Transverse colon (tissue), 4 donors: ENCODE measurements at regions not wholly inside any gene's neighbourhood (a gene's known extent, or its start where the extent isn't known, plus 50 kb on each side); places are given as distances from the start of the nearest gene placed in this dataset.
A peak's percentile ranks its signal among the peaks of the same experiment; 100 is the strongest.
"Not testable (repeated sequence)": the region's sequence is repeated elsewhere in the genome, so short reads cannot be mapped to it uniquely, and the experiment has no call there.

Source experiments
- DNase-seq: peaks from one replicate; pipeline ENCODE4 v3.0.0-alpha.2; 2019
- H3K27ac ChIP-seq, 4 donors: fragments of 200-600 bp; sonication (generic); 2 replicates each; pipeline ENCODE4 v1.5.1; 2016 to 2018; ENCODE audit warnings: inconsistent platforms in 4 of 4
- H3K27me3 ChIP-seq: fragments of 200-600 bp; sonication (generic); 2 replicates; pipeline ENCODE4 v1.5.1; 2017; ENCODE audit warnings: inconsistent platforms
- H3K36me3 ChIP-seq, 4 donors: fragments of 200-600 bp; sonication (generic); 2 replicates each; pipeline ENCODE4 v1.5.1; 2017 to 2019; ENCODE audit warnings: inconsistent platforms in 4 of 4
- H3K4me1 ChIP-seq, 4 donors: fragments of 200-600 bp; sonication (generic); 2 replicates each; pipeline ENCODE4 v1.5.1; 2017 to 2020; ENCODE audit warnings: inconsistent platforms in 4 of 4
- H3K4me3 ChIP-seq, 4 donors: fragments of 200-600 bp; sonication (generic); 1 replicate in 1 of 4; 2 replicates in 3 of 4; pipeline versions ENCODE4 v1.5.1 to v1.6.1; 2017 to 2019; ENCODE audit warnings: inconsistent platforms in 4 of 4
- H3K9me3 ChIP-seq, 2 donors: fragments of 200-600 bp; sonication (generic); 2 replicates each; pipeline ENCODE4 v1.5.1; 2017 to 2019; ENCODE audit warnings: inconsistent platforms in 2 of 2
- CTCF ChIP-seq, 5 experiments: fragments of 200-600 bp in 3 of 5; fragments of 450-650 bp in 2 of 5; sonication (generic) in 3 of 5; IDR thresholded peaks; 1 replicate in 2 of 5; 2 replicates in 3 of 5; pipeline ENCODE4 v1.5.1; 2016 to 2017; ENCODE audit warnings: antibody characterized with exemption in 5 of 5, inconsistent platforms in 3 of 5, mild to moderate bottlenecking in 2 of 5, moderate library complexity in 1 of 5
- EP300 ChIP-seq: sonication (generic); formaldehyde crosslinking; IDR thresholded peaks from one replicate; pipeline ENCODE4 v1.6.1; 2017; ENCODE audit warnings: antibody characterized with exemption, low read depth
- POLR2A ChIP-seq: fragments of 450-650 bp; IDR thresholded peaks from one replicate; pipeline ENCODE4 v1.6.1; 2016; ENCODE audit warnings: antibody characterized with exemption, mild to moderate bottlenecking, moderate library complexity
- POLR2AphosphoS5 ChIP-seq, 3 donors: sonication (generic); formaldehyde crosslinking; IDR thresholded peaks; one replicate each; pipeline ENCODE4 v1.6.1; 2016; ENCODE audit warnings: antibody characterized with exemption in 3 of 3
- WGBS, 2 donors: methylation state at CpG; one replicate each; pipeline ENCODE4 v1.1.5; 2018; ENCODE audit warnings: low coverage in 1 of 2; 5-methylcytosine and 5-hydroxymethylcytosine counted together
- in situ Hi-C, 4 donors: fragments of 200-750 bp; cut with MboI; loops; one replicate each; pipeline versions ENCODE4 v1.15.0 to v1.15.1; 2017; ENCODE audit warnings: low sequenced_read_pairs in 3 of 4, low pct_ligation_motif_present in 1 of 4, low pct_unique_long_range_greater_than_20kb in 1 of 4
- intact Hi-C: fragments of 100-400 bp; cut with DNase I; formaldehyde crosslinking; loops from one replicate; pipeline ENCODE4 v1.15.1; 2023; ENCODE audit warnings: low total_unique reads

- Histone ChIP-seq H3K9me3 (no peaks in the 10 kb centered on the region), H3K4me1 (no peaks in the 10 kb centered on the region), H3K27ac (no peak overlapping the region), H3K27me3 (no peaks in the 10 kb centered on the region), H3K4me3 (no peak overlapping the region), H3K36me3 (no peaks in the 10 kb centered on the region)
- WGBS, 2 donors: 29 to 74% methylated on average over 1 to 2 of the region's 2 CpGs
- no peak for DNase-seq
- in situ Hi-C loops: no loop called here
- TF ChIP-seq EP300 (no peak), CTCF (IDR thresholded peaks at IDR 0.05) (no peak), POLR2AphosphoS5 (IDR thresholded peaks at IDR 0.05) (no peak), POLR2A (no peak)
- intact Hi-C loops: no loop called here
Measured at GRCh38 chr5:112514111-112514510, 95.0 kb upstream of the EPB41L4A start.

GRCh38 chr5:112520474-112520873 lies 101.4 kb upstream of the EPB41L4A start:
- H3K27me3 ChIP-seq, DNase-seq, intact Hi-C loops, in situ Hi-C loops, H3K36me3 ChIP-seq, H3K4me3 ChIP-seq, H3K9me3 ChIP-seq: not testable (repeated sequence)
- peak overlapping the region in 1 of 4 donors; percentile 41 for H3K27ac ChIP-seq
- peaks cover 0 to 22% (median 13%) of the 10 kb centered on the region in 4 donors for H3K4me1 ChIP-seq
- WGBS, 2 donors: 48% methylated on average over 1 of the region's 1 CpG; no CpG with 5 or more reads in 1 of the 2 donors

- H3K27me3 ChIP-seq, H3K4me3 ChIP-seq, intact Hi-C loops, H3K9me3 ChIP-seq, H3K36me3 ChIP-seq, in situ Hi-C loops: not testable (repeated sequence)
- peak in 1 of 5 experiments; percentile 17 for TF ChIP-seq CTCF (IDR thresholded peaks at IDR 0.05)
- Histone ChIP-seq H3K4me1 (peaks cover 0 to 22% (median 13%) of the 10 kb centered on the region in 4 donors), H3K27ac (peak overlapping the region; percentile 54 to 74 (median 61))
- WGBS, 2 donors: 53 to 72% methylated on average over 3 to 9 of the region's 9 CpGs
- DNase-seq: peak; percentile 63
Measured at GRCh38 chr5:112522891-112523673, 104.0 kb upstream of the EPB41L4A start.

GRCh38 chr5:112523674-112524263 lies 104.7 kb upstream of the EPB41L4A start:
- in situ Hi-C loops: not testable (repeated sequence)

GRCh38 chr5:112525217-112525616 lies 106.1 kb upstream of the EPB41L4A start:
- in situ Hi-C loops: loop anchor here in 1 of 4 donors (25.0 kb wide), 1 partner anchor 338 kb away; no protein-coding TSS in a partner anchor
- Histone ChIP-seq H3K4me3 (no peak overlapping the region), H3K4me1 (peaks cover 0 to 22% (median 13%) of the 10 kb centered on the region in 4 donors), H3K36me3 (no peaks in the 10 kb centered on the region), H3K27ac (no peak overlapping the region), H3K27me3 (no peaks in the 10 kb centered on the region), H3K9me3 (no peaks in the 10 kb centered on the region)
- DNase-seq: no peak
- intact Hi-C loops: no loop called here
- WGBS, 2 donors: 94% methylated on average over 6 of the region's 6 CpGs; no CpG with 5 or more reads in 1 of the 2 donors
- no peak for TF ChIP-seq POLR2A
- no peak for TF ChIP-seq CTCF (IDR thresholded peaks at IDR 0.05)
- no peak for TF ChIP-seq EP300
- TF ChIP-seq POLR2AphosphoS5 (IDR thresholded peaks at IDR 0.05): no peak

More at GRCh38 chr5:112523674-112524263, 104.7 kb upstream of the EPB41L4A start:
- DNase-seq: peak; percentile 26
- H3K27me3 ChIP-seq, H3K4me3 ChIP-seq, H3K36me3 ChIP-seq, H3K9me3 ChIP-seq, intact Hi-C loops: not testable (repeated sequence)
- WGBS, 2 donors: 68% methylated on average over 4 of the region's 4 CpGs; no CpG with 5 or more reads in 1 of the 2 donors
- peak overlapping the region; percentile 54 to 74 (median 61) for H3K27ac ChIP-seq
- peaks cover 0 to 22% (median 13%) of the 10 kb centered on the region in 4 donors for H3K4me1 ChIP-seq
